ENCODE measurements at regions not wholly inside any gene's neighbourhood (a gene's known extent, or its start where the extent isn't known, plus 50 kb on each side); places are given as distances from the start of the nearest gene placed in this dataset.
"Not testable (repeated sequence)": the region's sequence is repeated elsewhere in the genome, so short reads cannot be mapped to it uniquely, and the experiment has no call there.

GRCh38 chr3:10666621-10667020 is 149.4 kb upstream of the SLC6A11 start:
- no peak for DNase-seq (ENCODE audit: low read depth)

GRCh38 chr3:10667269-10667668 is 148.8 kb upstream of the SLC6A11 start:
- no peak for DNase-seq (ENCODE audit: low read depth)

- no peak for DNase-seq (ENCODE audit: low read depth)
Measured at GRCh38 chr3:10667901-10668476, 148.0 kb upstream of the SLC6A11 start.

GRCh38 chr3:10669490-10670048 is 146.5 kb upstream of the SLC6A11 start:
- no peak for DNase-seq (ENCODE audit: low read depth)

GRCh38 chr3:10672422-10672821 is 143.6 kb upstream of the SLC6A11 start:
- no peak for DNase-seq (ENCODE audit: low read depth)

- no peak for DNase-seq (ENCODE audit: low read depth)
Measured at GRCh38 chr3:10674578-10674977, 141.4 kb upstream of the SLC6A11 start.

GRCh38 chr3:10676905-10677304 is 139.1 kb upstream of the SLC6A11 start:
- DNase-seq (ENCODE audit: low read depth): no peak

GRCh38 chr3:10678796-10679376 is 137.1 kb upstream of the SLC6A11 start:
- DNase-seq (ENCODE audit: low read depth): no peak

- DNase-seq (ENCODE audit: low read depth): no peak
Measured at GRCh38 chr3:10680796-10681195, 135.2 kb upstream of the SLC6A11 start.

GRCh38 chr3:10682692-10683091 is 133.3 kb upstream of the SLC6A11 start:
- DNase-seq (ENCODE audit: low read depth): no peak

GRCh38 chr3:10683106-10683505 is 132.9 kb upstream of the SLC6A11 start:
- DNase-seq (ENCODE audit: low read depth): no peak

- DNase-seq (ENCODE audit: low read depth): no peak
Measured at GRCh38 chr3:10688126-10688525, 127.9 kb upstream of the SLC6A11 start.

- DNase-seq (ENCODE audit: low read depth): no peak
Measured at GRCh38 chr3:10688548-10689172, 127.4 kb upstream of the SLC6A11 start.

GRCh38 chr3:10692039-10692622 is 123.9 kb upstream of the SLC6A11 start:
- DNase-seq (ENCODE audit: low read depth): no peak

- no peak for DNase-seq (ENCODE audit: low read depth)
Measured at GRCh38 chr3:10693457-10693856, 122.6 kb upstream of the SLC6A11 start.

- DNase-seq (ENCODE audit: low read depth): no peak
Measured at GRCh38 chr3:10694179-10694578, 121.8 kb upstream of the SLC6A11 start.

GRCh38 chr3:10695186-10695585 is 120.8 kb upstream of the SLC6A11 start:
- DNase-seq (ENCODE audit: low read depth): not testable (repeated sequence)

- DNase-seq (ENCODE audit: low read depth): no peak
Measured at GRCh38 chr3:10695595-10696285, 120.3 kb upstream of the SLC6A11 start.

- no peak for DNase-seq (ENCODE audit: low read depth)
Measured at GRCh38 chr3:10697918-10698317, 118.1 kb upstream of the SLC6A11 start.

- DNase-seq (ENCODE audit: low read depth): no peak
Measured at GRCh38 chr3:10700821-10701220, 115.2 kb upstream of the SLC6A11 start.

- no peak for DNase-seq (ENCODE audit: low read depth)
Measured at GRCh38 chr3:10702961-10703740, 112.9 kb upstream of the SLC6A11 start.

GRCh38 chr3:10703875-10704274 is 112.2 kb upstream of the SLC6A11 start:
- DNase-seq (ENCODE audit: low read depth): no peak

Data from stimulated activated CD8-positive, alpha-beta memory T cell treated with anti-CD3 and anti-CD28 coated beads, Interleukin-12 subunit alpha, Interleukin-12 subunit beta, amount 100 ng/mL, for 1 hour (primary cell).